WERI-Rb-1 (cell line): ENCODE measurements at regions not wholly inside any gene's neighbourhood (a gene's known extent, or its start where the extent isn't known, plus 50 kb on each side); places are given as distances from the start of the nearest gene placed in this dataset.
"Not testable (repeated sequence)": the region's sequence is repeated elsewhere in the genome, so short reads cannot be mapped to it uniquely, and the experiment has no call there.

ENCODE experiments used
- DNase-seq: peaks from one replicate; pipeline ENCODE4 v3.0.0-alpha.2; 2020
- H3K27ac ChIP-seq: fragments of 250-450 bp; sonication (Bioruptor Pico); 2 replicates; pipeline ENCODE4 v1.5.1; 2020; ENCODE audit warnings: mild to moderate bottlenecking, moderate library complexity
- H3K27me3 ChIP-seq: fragments of 250-450 bp; sonication (Bioruptor Pico); 2 replicates; pipeline ENCODE4 v1.5.1; 2021; ENCODE audit warnings: mild to moderate bottlenecking, low read depth, moderate library complexity; ENCODE audit not compliant: insufficient read depth, severe bottlenecking
- H3K36me3 ChIP-seq: fragments of 250-450 bp; sonication (Bioruptor Pico); 2 replicates; pipeline ENCODE4 v1.5.1; 2020; ENCODE audit warnings: mild to moderate bottlenecking, moderate library complexity
- H3K4me3 ChIP-seq: 2 replicates; pipeline ENCODE4 v1.5.1; 2011; ENCODE audit warnings: low read depth, mild to moderate bottlenecking, control low read depth, low read length
- H3K9me3 ChIP-seq: fragments of 250-450 bp; sonication (Bioruptor Pico); 2 replicates; pipeline ENCODE4 v1.5.1; 2021; ENCODE audit warnings: mild to moderate bottlenecking, moderate library complexity; ENCODE audit not compliant: severe bottlenecking

- not testable (repeated sequence) for DNase-seq, H3K27ac ChIP-seq, H3K4me3 ChIP-seq, H3K27me3 ChIP-seq, H3K9me3 ChIP-seq, H3K36me3 ChIP-seq
These were observed 51.5 kb upstream of the MUC20 start for GRCh38 chr3:195669310-195669709.

DNA sequence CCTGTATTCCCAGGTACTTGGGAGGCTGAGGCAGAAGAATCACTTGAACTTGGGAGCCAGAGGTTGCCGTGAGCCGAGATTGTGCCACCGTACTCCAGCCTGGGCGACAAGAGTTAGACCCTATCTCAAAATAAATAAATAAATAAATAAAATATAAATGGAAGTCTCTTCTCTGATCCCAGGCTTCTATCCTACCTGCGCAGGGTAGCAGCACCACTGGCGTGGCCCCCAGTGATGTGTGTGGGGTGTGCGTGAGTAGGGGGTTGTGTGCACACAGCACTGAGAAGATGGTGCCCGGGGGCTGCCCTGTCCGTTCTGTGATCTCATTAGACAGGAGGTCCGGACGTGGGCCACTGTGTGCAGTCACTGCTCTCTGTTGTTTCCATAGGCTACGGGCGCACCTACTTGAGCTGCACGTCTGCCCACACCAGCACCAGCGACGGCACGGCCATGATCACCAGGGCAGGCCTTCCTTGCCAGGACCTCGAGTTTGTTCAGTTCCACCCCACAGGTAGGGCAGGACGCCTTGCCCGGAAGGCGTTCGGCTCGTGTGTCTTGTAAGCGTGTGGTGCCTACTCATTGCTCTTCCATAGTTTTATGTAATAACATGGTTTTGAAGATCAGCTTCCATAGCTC is 52.5 kb upstream of the MUC20 start:
- not testable (repeated sequence) for H3K27me3 ChIP-seq, H3K27ac ChIP-seq, H3K4me3 ChIP-seq, DNase-seq, H3K36me3 ChIP-seq, H3K9me3 ChIP-seq

DNA sequence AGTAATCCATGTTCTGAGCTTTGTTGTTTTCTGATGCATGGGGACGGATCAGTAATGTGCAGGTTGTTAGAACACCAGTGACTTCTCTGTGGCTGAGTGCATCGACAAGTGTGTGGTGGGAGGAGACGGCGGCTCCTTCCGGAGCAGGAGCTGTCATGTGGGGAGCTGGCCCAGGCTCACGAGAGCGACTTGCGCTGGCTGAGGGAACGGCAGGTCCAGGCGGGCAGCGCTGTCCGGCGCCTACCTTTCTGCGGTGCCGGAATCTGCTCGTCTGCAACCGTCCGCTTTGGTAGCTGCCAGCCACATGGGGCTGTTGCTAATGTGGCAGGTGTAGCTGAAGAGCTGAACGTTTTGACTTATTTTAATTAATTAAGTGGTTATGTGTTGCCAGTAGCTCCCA is 55.5 kb upstream of the MUC20 start:
- not testable (repeated sequence) for H3K9me3 ChIP-seq

GRCh38 chr3:195664131-195664530 is 56.6 kb upstream of the MUC20 start:
- not testable (repeated sequence) for H3K4me3 ChIP-seq, DNase-seq

More for the DNA sequence above, 55.5 kb upstream of the MUC20 start:
- H3K27me3 ChIP-seq, H3K27ac ChIP-seq, DNase-seq, H3K36me3 ChIP-seq, H3K4me3 ChIP-seq: not testable (repeated sequence)

GRCh38 chr3:195659136-195659533 is 61.6 kb upstream of the MUC20 start:
- H3K9me3 ChIP-seq, DNase-seq, H3K4me3 ChIP-seq, H3K27me3 ChIP-seq, H3K27ac ChIP-seq, H3K36me3 ChIP-seq: not testable (repeated sequence)

More at GRCh38 chr3:195664131-195664530, 56.6 kb upstream of the MUC20 start:
- not testable (repeated sequence) for H3K36me3 ChIP-seq, H3K27ac ChIP-seq, H3K9me3 ChIP-seq, H3K27me3 ChIP-seq

DNA sequence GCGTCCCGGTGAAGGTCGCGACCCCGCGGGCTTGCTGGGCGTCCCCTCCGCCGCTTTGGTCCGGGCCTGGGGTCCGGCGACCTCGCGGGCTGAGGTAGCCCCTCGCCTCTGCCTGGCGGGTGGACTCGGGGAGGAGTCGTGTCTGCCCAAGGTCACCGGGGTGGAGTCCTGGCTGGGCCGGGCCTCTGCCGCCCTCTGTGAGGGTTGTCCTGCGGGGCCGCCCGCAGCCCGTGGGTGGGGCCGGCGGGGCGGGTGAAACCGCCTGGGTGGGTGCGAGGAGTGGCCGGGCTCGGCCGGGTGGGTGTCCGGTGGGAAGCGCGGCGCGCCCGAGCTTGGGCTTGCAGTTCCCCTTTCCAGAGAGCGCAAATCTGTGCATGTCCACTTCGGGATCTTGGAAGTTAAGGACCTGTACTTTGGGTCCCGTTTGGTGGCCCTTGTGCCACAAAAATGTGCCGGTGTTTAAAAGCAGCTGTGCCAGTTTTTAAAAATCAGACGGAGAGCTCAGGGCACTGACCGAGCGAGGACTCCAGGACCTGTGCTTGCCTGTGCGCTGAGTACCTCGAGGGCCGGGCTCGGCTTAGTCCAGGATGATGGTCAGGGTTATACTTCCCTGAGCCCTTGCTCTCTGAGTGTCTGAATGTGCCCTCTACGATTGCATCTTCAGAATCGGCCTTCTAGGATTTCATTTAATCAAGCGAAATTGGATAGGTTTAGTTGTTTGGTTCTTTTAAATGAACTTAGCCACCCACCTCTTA is 62.2 kb upstream of the MUC20 start:
- not testable (repeated sequence) for H3K9me3 ChIP-seq, H3K36me3 ChIP-seq, H3K27ac ChIP-seq, DNase-seq, H3K27me3 ChIP-seq
- peak overlapping the region; percentile 23; the same call in 1 of the 2 replicates for H3K4me3 ChIP-seq

DNA sequence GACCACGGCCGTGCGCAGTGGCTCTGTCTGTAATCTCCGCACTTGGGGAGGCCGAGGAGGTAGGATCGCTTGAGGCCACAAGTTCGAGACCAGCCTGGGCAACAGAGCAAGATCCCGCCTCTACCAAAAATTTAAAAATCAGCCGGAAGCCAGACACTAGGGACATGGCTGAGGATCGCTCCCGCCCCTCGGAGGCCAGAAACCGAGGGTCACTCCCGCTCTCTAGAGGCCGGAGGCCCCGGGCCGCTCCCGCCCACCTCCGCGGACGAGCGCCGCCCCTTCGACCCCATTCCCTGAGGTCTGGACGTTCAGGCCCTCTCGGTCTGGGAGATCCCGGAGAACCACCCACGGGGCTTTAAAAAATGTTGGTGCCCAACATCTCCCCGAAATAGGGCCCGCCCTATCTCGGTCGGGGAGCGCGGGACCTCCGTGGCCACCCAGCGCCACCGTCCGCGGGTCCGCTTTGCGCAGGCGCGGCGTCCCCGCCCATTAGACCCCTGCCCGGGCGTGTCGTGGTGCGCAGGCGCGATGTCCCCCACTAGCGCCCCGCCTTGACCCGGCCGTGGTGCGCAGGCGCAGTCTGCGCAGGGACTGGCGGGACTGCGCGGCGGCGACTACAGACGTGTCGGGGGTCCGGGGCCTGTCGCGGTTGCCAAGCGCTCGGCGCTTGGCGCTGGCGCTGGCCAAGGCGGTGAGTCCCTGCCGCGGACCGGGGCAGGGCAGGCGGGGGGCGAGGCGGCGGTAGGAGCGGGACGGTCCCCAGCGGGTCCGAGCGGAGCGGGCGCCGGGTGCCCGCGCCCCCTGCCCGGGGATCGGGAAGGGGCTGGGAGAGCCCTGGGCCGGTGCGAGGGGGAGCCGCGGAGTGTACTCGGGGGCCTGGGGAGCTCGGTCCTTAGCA is 63.1 kb upstream of the MUC20 start:
- not testable (repeated sequence) for H3K9me3 ChIP-seq, H3K36me3 ChIP-seq, H3K27me3 ChIP-seq
- DNase-seq = peak; percentile 74
- peak overlapping the region; percentile 59 for H3K4me3 ChIP-seq
- H3K27ac ChIP-seq = peak overlapping the region; percentile 46

DNA sequence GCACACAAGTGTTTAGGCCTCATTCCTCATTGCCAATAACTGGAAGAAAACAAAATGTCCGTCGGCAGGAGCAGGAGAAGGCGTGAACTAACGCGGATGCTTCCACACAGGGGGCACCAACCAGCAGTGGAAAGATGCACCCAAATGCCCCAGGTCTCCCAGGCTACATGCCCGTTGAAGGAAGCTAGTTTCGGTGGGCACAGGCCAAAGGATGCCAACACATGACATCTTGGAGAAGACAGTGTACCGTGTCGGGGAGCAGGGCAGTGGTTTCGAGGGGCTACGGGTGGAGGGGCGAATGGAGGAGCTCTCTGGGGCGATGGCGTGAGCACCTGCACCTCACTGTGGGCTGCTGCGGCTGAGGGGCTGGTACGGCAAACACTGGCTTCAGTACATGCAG is 64.7 kb upstream of the MUC20 start:
- not testable (repeated sequence) for H3K27me3 ChIP-seq, H3K36me3 ChIP-seq, DNase-seq, H3K9me3 ChIP-seq, H3K4me3 ChIP-seq, H3K27ac ChIP-seq

DNA sequence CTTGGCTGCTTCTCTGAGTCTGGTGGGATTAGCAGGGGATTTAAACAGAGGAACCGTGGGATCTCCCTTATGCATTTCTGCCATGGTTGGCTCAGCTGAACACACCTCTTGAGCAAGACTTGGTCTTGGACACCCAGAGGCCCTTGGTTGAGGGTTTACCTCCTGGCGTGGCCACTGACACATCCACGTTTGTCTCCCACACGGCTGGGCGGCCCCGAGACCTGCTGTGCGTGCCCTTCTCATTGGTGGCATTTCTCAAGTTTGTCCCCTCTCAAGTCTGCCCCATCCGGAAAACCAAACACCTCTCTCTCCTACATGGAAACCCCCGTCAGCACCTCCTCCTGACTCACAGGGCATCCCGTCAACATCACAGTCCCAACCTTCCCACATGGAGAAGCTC is 66.0 kb upstream of the MUC20 start:
- H3K36me3 ChIP-seq, DNase-seq, H3K27me3 ChIP-seq, H3K4me3 ChIP-seq, H3K9me3 ChIP-seq, H3K27ac ChIP-seq: not testable (repeated sequence)

- not testable (repeated sequence) for H3K4me3 ChIP-seq, DNase-seq, H3K36me3 ChIP-seq, H3K27me3 ChIP-seq, H3K9me3 ChIP-seq, H3K27ac ChIP-seq
These were observed 66.6 kb upstream of the MUC20 start for GRCh38 chr3:195654138-195654537.

DNA sequence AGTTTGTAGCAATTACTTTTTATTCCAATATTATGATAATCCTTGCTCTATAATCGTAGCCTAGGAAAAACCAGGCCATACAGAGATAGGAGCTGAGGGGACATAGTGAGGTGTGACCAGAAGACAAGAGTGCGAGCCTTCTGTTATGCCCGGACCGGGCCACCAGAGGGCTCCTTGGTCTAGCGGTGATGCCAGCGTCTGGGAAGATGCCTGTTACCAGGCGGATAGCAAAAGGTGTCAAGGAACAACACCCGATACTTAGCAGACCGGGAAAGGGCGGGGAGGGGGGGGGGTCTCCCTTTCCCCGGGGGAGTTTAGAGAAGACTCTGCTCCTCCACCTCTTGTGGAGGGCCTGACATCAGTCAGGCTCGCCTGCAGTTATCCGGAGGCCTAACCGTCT is 67.1 kb upstream of the MUC20 start:
- H3K9me3 ChIP-seq, H3K4me3 ChIP-seq, H3K36me3 ChIP-seq, H3K27me3 ChIP-seq, DNase-seq, H3K27ac ChIP-seq: not testable (repeated sequence)

DNA sequence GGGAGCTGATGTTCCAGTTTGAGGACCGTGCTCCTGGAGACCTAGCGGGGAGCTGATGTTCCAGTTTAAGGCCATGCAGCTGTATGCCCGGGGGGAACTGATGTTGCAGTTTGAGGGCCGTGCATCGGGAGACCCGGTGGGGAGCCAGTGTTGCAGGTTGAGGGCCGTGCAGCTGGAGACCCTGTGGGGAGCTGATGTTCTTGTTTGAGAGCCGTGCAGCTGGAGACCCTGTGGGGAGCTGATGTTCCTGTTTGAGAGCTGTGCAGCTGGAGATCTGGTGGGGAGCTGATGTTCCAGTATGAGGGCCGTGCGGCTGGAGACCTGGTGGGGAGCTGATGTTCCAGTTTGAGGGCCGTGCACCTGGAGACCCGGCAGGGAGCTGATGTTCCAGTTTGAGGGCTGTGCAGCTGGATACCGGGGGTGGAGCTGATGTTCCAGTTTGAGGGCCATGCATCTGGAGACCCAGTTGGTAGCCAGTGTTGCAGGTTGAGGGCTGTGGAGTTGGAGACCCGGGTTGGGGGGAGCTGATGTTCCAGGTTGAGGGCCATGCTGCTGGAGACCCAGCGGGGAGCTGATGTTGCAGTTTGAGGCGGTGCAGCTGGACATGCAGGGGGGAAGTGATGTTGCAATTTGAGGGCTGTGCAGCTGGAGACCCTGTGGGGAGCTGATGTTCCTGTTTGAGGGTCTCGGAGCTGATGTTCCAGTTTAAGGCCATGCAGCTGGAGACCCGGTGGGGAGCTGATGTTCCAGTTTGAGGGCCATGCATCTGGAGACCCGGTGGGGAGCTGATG is 64.4 kb upstream of the APOD start:
- not testable (repeated sequence) for H3K9me3 ChIP-seq, DNase-seq, H3K4me3 ChIP-seq, H3K36me3 ChIP-seq, H3K27ac ChIP-seq, H3K27me3 ChIP-seq

- H3K9me3 ChIP-seq, DNase-seq, H3K36me3 ChIP-seq, H3K27me3 ChIP-seq, H3K4me3 ChIP-seq, H3K27ac ChIP-seq: not testable (repeated sequence)
These were observed 62.1 kb upstream of the APOD start for GRCh38 chr3:195645872-195646271.

- H3K9me3 ChIP-seq, H3K27me3 ChIP-seq, H3K27ac ChIP-seq, DNase-seq, H3K4me3 ChIP-seq, H3K36me3 ChIP-seq: not testable (repeated sequence)
These were observed 59.5 kb upstream of the APOD start for GRCh38 chr3:195643245-195643644.
